ENCODE measurements at regions not wholly inside any gene's neighbourhood (a gene's known extent, or its start where the extent isn't known, plus 50 kb on each side); places are given as distances from the start of the nearest gene placed in this dataset.

- H3K36me3 ChIP-seq (ENCODE audit: control insufficient read depth in 4 of 4, insufficient read depth in 4 of 4, low read length in 3 of 4): no peaks in the 10 kb centered on the region
- no peaks in the 10 kb centered on the region for H3K4me1 ChIP-seq (ENCODE audit: control extremely low read depth in 1 of 4, control insufficient read depth in 4 of 4, insufficient read depth in 4 of 4, low read length in 3 of 4)
- peaks cover 0 to 3% (median 2%) of the 10 kb centered on the region in 5 experiments for H3K27me3 ChIP-seq (replicated peaks in 2 of 5; ENCODE audit: control insufficient read depth in 4 of 5, insufficient read depth in 5 of 5, low read length in 4 of 5)
- ChIA-PET CTCF (no interaction called here), POLR2A (no interaction called here)
- H3K27ac ChIP-seq (ENCODE audit: insufficient read depth in 1 of 2, low read depth in 1 of 2, low read length in 2 of 2, poor library complexity in 1 of 2, severe bottlenecking in 2 of 2): no peak overlapping the region
- H3K4me3 ChIP-seq (ENCODE audit: control insufficient read depth in 1 of 7, extremely low read depth in 1 of 7, insufficient read depth in 4 of 7, low read depth in 2 of 7, low read length in 6 of 7): no peak overlapping the region
- no peak for DNase-seq
- WGBS (ENCODE audit: insufficient coverage): 100% methylated on average over 2 of the region's 3 CpGs
- H3K9me3 ChIP-seq (ENCODE audit: control extremely low read depth in 1 of 5, control insufficient read depth in 4 of 5, insufficient read depth in 2 of 5, low read depth in 1 of 5, low read length in 4 of 5): no peaks in the 10 kb centered on the region
Observed at GRCh38 chr2:176388861-176389260, 119.6 kb downstream of the MTX2 start.

GRCh38 chr2:176390276-176391147 is 121.3 kb downstream of the MTX2 start:
- WGBS (ENCODE audit: insufficient coverage): 88% methylated on average over 4 of the region's 5 CpGs
- H3K4me1 ChIP-seq (ENCODE audit: control extremely low read depth in 1 of 4, control insufficient read depth in 4 of 4, insufficient read depth in 4 of 4, low read length in 3 of 4): no peaks in the 10 kb centered on the region
- H3K9me3 ChIP-seq (ENCODE audit: control extremely low read depth in 1 of 5, control insufficient read depth in 4 of 5, insufficient read depth in 2 of 5, low read depth in 1 of 5, low read length in 4 of 5): no peaks in the 10 kb centered on the region
- no peak overlapping the region for H3K27ac ChIP-seq (ENCODE audit: insufficient read depth in 1 of 2, low read depth in 1 of 2, low read length in 2 of 2, poor library complexity in 1 of 2, severe bottlenecking in 2 of 2)
- CTCF ChIA-PET: no interaction called here
- DNase-seq: no peak
- no peak overlapping the region for H3K4me3 ChIP-seq (ENCODE audit: control insufficient read depth in 1 of 7, extremely low read depth in 1 of 7, insufficient read depth in 4 of 7, low read depth in 2 of 7, low read length in 6 of 7)
- H3K36me3 ChIP-seq (ENCODE audit: control insufficient read depth in 4 of 4, insufficient read depth in 4 of 4, low read length in 3 of 4): no peaks in the 10 kb centered on the region
- POLR2A ChIA-PET: no interaction called here
- peaks cover 0 to 8% (median 2%) of the 10 kb centered on the region in 5 experiments for H3K27me3 ChIP-seq (replicated peaks in 2 of 5; ENCODE audit: control insufficient read depth in 4 of 5, insufficient read depth in 5 of 5, low read length in 4 of 5)

- DNase-seq: no peak
- H3K36me3 ChIP-seq (ENCODE audit: control insufficient read depth in 4 of 4, insufficient read depth in 4 of 4, low read length in 3 of 4): no peaks in the 10 kb centered on the region
- no peaks in the 10 kb centered on the region for H3K9me3 ChIP-seq (ENCODE audit: control extremely low read depth in 1 of 5, control insufficient read depth in 4 of 5, insufficient read depth in 2 of 5, low read depth in 1 of 5, low read length in 4 of 5)
- H3K4me3 ChIP-seq (ENCODE audit: control insufficient read depth in 1 of 7, extremely low read depth in 1 of 7, insufficient read depth in 4 of 7, low read depth in 2 of 7, low read length in 6 of 7): no peak overlapping the region
- no peaks in the 10 kb centered on the region for H3K4me1 ChIP-seq (ENCODE audit: control extremely low read depth in 1 of 4, control insufficient read depth in 4 of 4, insufficient read depth in 4 of 4, low read length in 3 of 4)
- 88% methylated on average over 1 of the region's 1 CpG for WGBS (ENCODE audit: insufficient coverage)
- peaks cover 0 to 8% (median 2%) of the 10 kb centered on the region in 5 experiments for H3K27me3 ChIP-seq (replicated peaks in 2 of 5; ENCODE audit: control insufficient read depth in 4 of 5, insufficient read depth in 5 of 5, low read length in 4 of 5)
- no peak overlapping the region for H3K27ac ChIP-seq (ENCODE audit: insufficient read depth in 1 of 2, low read depth in 1 of 2, low read length in 2 of 2, poor library complexity in 1 of 2, severe bottlenecking in 2 of 2)
- CTCF ChIA-PET: no interaction called here
- POLR2A ChIA-PET: no interaction called here
Observed at GRCh38 chr2:176391148-176391419, 121.8 kb downstream of the MTX2 start.

GRCh38 chr2:176392249-176392648 is 123.0 kb downstream of the MTX2 start:
- POLR2A ChIA-PET: no interaction called here

GRCh38 chr2:176392744-176393414 is 123.6 kb downstream of the MTX2 start:
- DNase-seq: no peak
- ChIA-PET POLR2A (no interaction called here), CTCF (no interaction called here)
- no peaks in the 10 kb centered on the region for H3K9me3 ChIP-seq (ENCODE audit: control extremely low read depth in 1 of 5, control insufficient read depth in 4 of 5, insufficient read depth in 2 of 5, low read depth in 1 of 5, low read length in 4 of 5)
- no peak overlapping the region for H3K4me3 ChIP-seq (ENCODE audit: control insufficient read depth in 1 of 7, extremely low read depth in 1 of 7, insufficient read depth in 4 of 7, low read depth in 2 of 7, low read length in 6 of 7)
- H3K4me1 ChIP-seq (ENCODE audit: control extremely low read depth in 1 of 4, control insufficient read depth in 4 of 4, insufficient read depth in 4 of 4, low read length in 3 of 4): no peaks in the 10 kb centered on the region
- no peaks in the 10 kb centered on the region for H3K36me3 ChIP-seq (ENCODE audit: control insufficient read depth in 4 of 4, insufficient read depth in 4 of 4, low read length in 3 of 4)
- peaks cover 0 to 8% (median 2%) of the 10 kb centered on the region in 5 experiments for H3K27me3 ChIP-seq (replicated peaks in 2 of 5; ENCODE audit: control insufficient read depth in 4 of 5, insufficient read depth in 5 of 5, low read length in 4 of 5)
- no peak overlapping the region for H3K27ac ChIP-seq (ENCODE audit: insufficient read depth in 1 of 2, low read depth in 1 of 2, low read length in 2 of 2, poor library complexity in 1 of 2, severe bottlenecking in 2 of 2)
- 95% methylated on average over 3 of the region's 3 CpGs for WGBS (ENCODE audit: insufficient coverage)

More at GRCh38 chr2:176392249-176392648, 123.0 kb downstream of the MTX2 start:
- Histone ChIP-seq H3K27ac (ENCODE audit: insufficient read depth in 1 of 2, low read depth in 1 of 2, low read length in 2 of 2, poor library complexity in 1 of 2, severe bottlenecking in 2 of 2) (no peak overlapping the region), H3K27me3 (replicated peaks in 2 of 5; ENCODE audit: control insufficient read depth in 4 of 5, insufficient read depth in 5 of 5, low read length in 4 of 5) (peaks cover 0 to 8% (median 2%) of the 10 kb centered on the region in 5 experiments), H3K9me3 (ENCODE audit: control extremely low read depth in 1 of 5, control insufficient read depth in 4 of 5, insufficient read depth in 2 of 5, low read depth in 1 of 5, low read length in 4 of 5) (no peaks in the 10 kb centered on the region), H3K4me1 (ENCODE audit: control extremely low read depth in 1 of 4, control insufficient read depth in 4 of 4, insufficient read depth in 4 of 4, low read length in 3 of 4) (no peaks in the 10 kb centered on the region), H3K36me3 (ENCODE audit: control insufficient read depth in 4 of 4, insufficient read depth in 4 of 4, low read length in 3 of 4) (no peaks in the 10 kb centered on the region), H3K4me3 (ENCODE audit: control insufficient read depth in 1 of 7, extremely low read depth in 1 of 7, insufficient read depth in 4 of 7, low read depth in 2 of 7, low read length in 6 of 7) (no peak overlapping the region)
- CTCF ChIA-PET: no interaction called here
- no peak for DNase-seq
- 90% methylated on average over 5 of the region's 6 CpGs for WGBS (ENCODE audit: insufficient coverage)

GRCh38 chr2:176395273-176395854 is 126.1 kb downstream of the MTX2 start:
- H3K9me3 ChIP-seq (ENCODE audit: control extremely low read depth in 1 of 5, control insufficient read depth in 4 of 5, insufficient read depth in 2 of 5, low read depth in 1 of 5, low read length in 4 of 5): no peaks in the 10 kb centered on the region
- POLR2A ChIA-PET: no interaction called here
- CTCF ChIA-PET: no interaction called here
- H3K4me1 ChIP-seq (ENCODE audit: control extremely low read depth in 1 of 4, control insufficient read depth in 4 of 4, insufficient read depth in 4 of 4, low read length in 3 of 4): no peaks in the 10 kb centered on the region
- no peak for DNase-seq
- WGBS (ENCODE audit: insufficient coverage): 96% methylated on average over 2 of the region's 3 CpGs
- H3K27ac ChIP-seq (ENCODE audit: insufficient read depth in 1 of 2, low read depth in 1 of 2, low read length in 2 of 2, poor library complexity in 1 of 2, severe bottlenecking in 2 of 2): no peak overlapping the region
- H3K27me3 ChIP-seq (replicated peaks in 2 of 5; ENCODE audit: control insufficient read depth in 4 of 5, insufficient read depth in 5 of 5, low read length in 4 of 5): peaks cover 0 to 5% (median 0%) of the 10 kb centered on the region in 5 experiments
- no peaks in the 10 kb centered on the region for H3K36me3 ChIP-seq (ENCODE audit: control insufficient read depth in 4 of 4, insufficient read depth in 4 of 4, low read length in 3 of 4)
- H3K4me3 ChIP-seq (ENCODE audit: control insufficient read depth in 1 of 7, extremely low read depth in 1 of 7, insufficient read depth in 4 of 7, low read depth in 2 of 7, low read length in 6 of 7): no peak overlapping the region
